Testis (tissue), 2 donors: ENCODE measurements at regions not wholly inside any gene's neighbourhood (a gene's known extent, or its start where the extent isn't known, plus 50 kb on each side); places are given as distances from the start of the nearest gene placed in this dataset.

Source experiments
- POLR2A ChIP-seq: fragments of 450-650 bp; IDR thresholded peaks from one replicate; pipeline ENCODE4 v1.6.1; 2017; ENCODE audit warnings: antibody characterized with exemption, mild to moderate bottlenecking, moderate library complexity
- TF ChIP-seq, protein P1 (sequence below), 3 experiments: fragments of 450-650 bp in 2 of 3; fragments of 200-600 bp in 1 of 3; sonication (generic) in 1 of 3; IDR thresholded peaks; one replicate each; pipeline ENCODE4 v1.5.1; 2016 to 2019; ENCODE audit warnings: antibody characterized with exemption in 3 of 3, mild to moderate bottlenecking in 2 of 3, moderate library complexity in 1 of 3

DNA sequence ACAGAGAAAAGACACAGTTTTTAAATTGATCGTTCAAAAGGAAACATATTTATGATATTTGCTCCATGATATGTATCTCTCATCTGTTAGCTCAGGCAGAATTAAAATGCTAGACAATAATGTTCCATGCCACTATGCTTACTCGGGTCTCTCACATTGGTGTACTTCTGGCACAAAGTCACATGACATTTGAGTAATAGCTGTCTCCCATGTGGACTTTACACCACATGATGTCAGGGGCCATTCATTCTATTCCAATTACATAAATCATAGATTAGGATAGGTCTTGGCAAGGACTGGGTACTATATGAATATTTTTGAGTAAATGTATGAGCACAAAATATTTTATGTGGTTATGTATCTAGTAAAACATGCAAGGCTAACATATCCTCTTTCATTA is 648.4 kb downstream of the PLA2G4A start:
- TF ChIP-seq POLR2A = no peak
- TF ChIP-seq, protein P1, sequence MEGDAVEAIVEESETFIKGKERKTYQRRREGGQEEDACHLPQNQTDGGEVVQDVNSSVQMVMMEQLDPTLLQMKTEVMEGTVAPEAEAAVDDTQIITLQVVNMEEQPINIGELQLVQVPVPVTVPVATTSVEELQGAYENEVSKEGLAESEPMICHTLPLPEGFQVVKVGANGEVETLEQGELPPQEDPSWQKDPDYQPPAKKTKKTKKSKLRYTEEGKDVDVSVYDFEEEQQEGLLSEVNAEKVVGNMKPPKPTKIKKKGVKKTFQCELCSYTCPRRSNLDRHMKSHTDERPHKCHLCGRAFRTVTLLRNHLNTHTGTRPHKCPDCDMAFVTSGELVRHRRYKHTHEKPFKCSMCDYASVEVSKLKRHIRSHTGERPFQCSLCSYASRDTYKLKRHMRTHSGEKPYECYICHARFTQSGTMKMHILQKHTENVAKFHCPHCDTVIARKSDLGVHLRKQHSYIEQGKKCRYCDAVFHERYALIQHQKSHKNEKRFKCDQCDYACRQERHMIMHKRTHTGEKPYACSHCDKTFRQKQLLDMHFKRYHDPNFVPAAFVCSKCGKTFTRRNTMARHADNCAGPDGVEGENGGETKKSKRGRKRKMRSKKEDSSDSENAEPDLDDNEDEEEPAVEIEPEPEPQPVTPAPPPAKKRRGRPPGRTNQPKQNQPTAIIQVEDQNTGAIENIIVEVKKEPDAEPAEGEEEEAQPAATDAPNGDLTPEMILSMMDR (IDR thresholded peaks at IDR 0.05) = no peak
